Colon (tissue), 2 donors: ENCODE measurements at regions not wholly inside any gene's neighbourhood (a gene's known extent, or its start where the extent isn't known, plus 50 kb on each side); places are given as distances from the start of the nearest gene placed in this dataset.
A peak's percentile ranks its signal among the peaks of the same experiment; 100 is the strongest.
"Not testable (repeated sequence)": the region's sequence is repeated elsewhere in the genome, so short reads cannot be mapped to it uniquely, and the experiment has no call there.

Experiments
- FAIRE-seq: peaks from 2 replicates; lab custom pipeline; 2012; peaks lifted over from hg19 to GRCh38; lab: Jason Lieb, UNC
- donor health status: control.
- donor health status: control.

- no peak for FAIRE-seq
These were observed 201.9 kb downstream of the DAD1 start for GRCh38 chr14:22386924-22387775.

DNA sequence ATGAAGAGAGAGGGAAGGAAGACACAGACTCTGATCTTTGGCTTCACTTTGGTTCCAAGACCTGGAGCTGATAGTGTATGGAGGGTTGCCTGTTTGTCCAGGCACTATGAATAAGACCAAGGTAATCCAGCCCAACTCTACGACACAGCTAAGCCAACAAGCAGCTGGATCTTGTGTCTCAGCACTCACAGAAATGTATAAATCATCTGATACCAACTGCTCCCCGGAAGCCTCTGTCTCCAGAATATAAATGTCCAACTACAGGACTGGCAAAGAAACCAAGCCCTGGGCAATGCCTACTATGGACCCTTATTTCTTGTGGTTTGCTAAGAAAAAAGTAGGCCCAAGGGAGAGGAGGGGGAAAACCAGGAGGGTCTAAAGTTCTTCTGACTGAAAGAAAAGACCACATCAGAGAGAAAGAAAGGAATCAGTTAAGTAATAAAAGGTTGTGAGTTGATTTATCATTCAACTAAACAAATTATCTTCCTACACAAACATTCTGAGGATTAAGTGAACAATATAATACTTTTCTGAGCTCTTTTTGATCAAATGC, 204.0 kb downstream of the DAD1 start:
- no peak for FAIRE-seq

GRCh38 chr14:22384167-22384549, 204.9 kb downstream of the DAD1 start:
- no peak for FAIRE-seq

DNA sequence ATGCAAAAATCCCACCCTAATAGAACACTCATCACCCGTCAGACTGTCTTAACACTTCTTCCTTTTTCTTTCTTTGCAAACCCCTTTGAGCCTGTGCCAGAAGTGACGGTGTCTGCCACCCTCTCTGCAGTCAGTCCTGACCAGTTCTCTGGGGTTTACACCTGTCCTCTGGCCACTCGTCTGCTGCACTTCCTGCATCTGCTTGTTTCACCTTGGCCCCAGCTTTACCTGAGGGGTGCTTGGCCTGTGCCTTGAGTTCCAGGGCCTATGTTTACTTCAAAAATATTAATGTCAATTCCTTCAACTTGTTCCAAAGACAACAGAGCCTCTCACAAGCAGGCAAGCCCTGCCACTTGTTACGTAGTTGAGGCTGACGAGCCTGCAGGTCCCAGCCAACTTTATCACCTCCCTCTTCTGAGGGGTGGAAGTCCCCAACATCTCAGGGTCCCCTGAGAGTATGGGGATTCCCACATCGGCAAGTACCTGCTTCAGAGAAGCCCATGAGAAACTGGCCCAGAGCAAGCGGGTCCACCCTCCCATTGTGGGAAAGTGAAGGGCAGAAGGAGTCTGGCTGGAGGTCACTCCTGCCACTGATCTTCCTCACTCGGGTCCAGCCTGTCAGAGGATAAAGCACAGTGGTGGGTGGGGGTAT, 205.4 kb downstream of the DAD1 start:
- no peak for FAIRE-seq

DNA sequence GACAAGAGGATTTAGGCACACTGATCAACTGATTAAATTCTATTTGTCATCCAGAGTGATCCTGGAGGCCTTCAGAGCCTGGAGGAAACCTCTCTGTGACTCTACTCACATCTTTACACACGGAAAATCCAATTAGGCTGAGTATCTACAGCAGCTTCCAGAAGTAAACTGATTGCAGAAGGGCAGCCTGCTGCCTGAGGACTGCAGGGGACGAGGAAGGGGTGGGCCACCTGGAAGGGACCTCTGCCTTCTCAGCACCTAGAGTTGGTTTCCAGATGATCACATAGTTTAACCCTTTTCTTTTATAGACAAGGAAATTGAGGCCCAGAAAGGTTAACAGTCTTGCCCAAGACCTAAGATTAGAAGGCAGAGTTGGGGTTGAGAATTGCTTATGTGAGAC, 206.1 kb downstream of the DAD1 start:
- FAIRE-seq: no peak

DNA sequence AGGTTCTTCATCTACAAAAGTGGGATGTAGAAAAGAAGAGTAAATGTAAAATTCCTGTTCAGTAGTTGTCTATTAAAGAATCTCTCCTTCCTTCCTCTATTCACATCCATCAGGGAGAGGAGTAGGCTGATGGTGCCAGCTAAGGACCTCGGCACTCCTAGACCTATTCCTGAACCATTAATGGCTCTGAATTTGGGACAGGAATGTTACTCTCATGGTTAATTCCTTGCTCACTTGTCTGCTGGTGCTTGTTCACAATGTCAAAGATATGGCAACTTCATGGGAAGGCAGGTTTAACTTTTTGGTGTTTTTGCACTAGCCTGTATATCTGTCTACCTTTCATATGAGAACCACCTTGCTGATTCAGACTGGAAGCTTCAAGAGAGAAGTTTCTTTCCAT, 206.6 kb downstream of the DAD1 start:
- no peak for FAIRE-seq

DNA sequence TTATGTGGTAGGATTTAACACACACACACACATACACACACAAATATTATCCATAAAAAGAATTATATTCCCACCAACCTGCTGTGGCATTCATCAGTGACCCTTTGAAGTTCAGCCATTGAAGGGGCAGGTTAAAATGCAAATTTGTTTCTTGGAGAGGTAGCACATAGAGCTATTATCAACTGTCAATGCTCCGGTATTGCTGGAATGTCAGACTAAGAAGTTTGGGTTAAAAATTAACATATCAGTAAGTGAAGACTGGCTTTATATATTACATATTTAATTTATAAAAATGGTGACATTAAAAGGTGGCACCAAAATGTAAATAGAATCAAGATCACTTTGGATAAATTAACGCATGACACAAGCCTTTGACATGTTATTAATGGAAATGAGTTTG, 207.3 kb downstream of the DAD1 start:
- no peak for FAIRE-seq

DNA sequence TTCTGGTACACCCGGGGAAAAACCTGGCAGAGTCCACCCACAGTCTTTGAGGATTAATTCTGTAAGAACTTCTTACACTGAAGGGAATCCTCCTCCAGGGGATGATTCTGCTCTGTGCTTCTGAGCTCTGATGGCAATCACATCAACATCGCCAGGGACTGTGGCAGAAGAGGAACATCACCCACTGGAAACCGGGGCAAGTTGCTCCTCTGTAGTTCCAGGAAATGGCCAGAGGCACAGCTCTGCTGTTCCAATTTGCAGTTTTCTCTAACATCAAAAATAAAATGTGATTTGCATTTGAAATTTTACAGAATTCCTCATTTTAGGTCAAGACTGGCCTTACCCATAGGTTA, 207.6 kb downstream of the DAD1 start:
- no peak for FAIRE-seq

DNA sequence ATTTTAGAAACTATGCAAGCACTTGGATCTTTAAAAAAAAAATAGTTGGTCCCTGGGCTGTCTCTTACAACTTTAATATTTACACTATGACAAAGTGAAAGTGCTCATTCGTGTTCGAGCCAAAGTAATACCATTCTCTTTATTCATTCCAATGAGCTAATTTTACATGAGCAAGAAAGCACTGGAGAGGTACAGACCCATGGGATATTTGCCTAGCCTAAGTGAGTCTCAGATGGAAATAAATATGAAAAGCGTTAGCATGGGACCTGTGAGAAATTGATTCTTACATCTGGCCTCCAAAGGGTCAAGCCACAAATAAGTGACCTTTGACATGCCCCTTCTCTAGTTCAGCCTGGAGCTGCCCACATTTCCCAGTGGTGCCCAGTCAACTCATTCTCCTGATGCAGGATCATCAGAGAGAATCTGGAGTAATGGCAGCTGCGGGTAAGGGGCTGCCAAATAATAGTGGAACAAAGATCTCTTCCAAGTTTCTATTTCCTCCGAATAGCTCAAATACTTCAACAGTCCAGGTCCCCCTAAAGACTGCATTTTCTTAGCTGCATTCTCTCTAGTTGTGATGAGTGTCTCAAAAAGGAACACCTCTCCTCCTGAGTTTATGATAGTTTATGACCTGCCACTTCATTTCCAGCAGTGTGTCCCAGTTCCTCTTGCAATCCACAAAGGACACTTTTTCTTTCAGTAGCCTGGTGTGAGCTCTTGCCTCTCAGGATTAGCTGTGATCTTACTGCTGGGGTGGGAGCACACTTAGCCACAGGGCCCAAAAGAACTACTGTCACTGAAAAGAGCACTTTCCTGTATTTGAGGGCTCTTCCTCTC, 208.2 kb downstream of the DAD1 start:
- FAIRE-seq: no peak

DNA sequence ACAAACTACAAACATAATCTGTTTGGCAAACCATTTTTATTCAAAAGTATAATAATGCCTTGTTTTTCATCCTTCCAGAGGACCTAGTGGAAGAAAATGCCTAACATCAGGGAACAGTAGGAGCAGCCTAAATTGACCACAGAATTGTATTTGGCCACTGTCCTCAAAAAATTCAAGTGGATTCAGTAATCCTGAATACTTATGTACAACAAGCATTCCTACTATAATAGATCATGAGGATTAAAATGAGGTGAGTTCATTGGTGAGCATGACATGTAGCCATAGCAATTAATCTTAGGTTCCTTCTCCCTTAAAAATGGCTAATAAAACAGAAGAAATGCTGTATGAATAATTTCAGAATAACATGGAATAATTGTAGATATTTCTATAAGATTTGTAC, 209.3 kb downstream of the DAD1 start:
- no peak for FAIRE-seq

- no peak for FAIRE-seq
These were observed 210.8 kb downstream of the DAD1 start for GRCh38 chr14:22378181-22378580.

DNA sequence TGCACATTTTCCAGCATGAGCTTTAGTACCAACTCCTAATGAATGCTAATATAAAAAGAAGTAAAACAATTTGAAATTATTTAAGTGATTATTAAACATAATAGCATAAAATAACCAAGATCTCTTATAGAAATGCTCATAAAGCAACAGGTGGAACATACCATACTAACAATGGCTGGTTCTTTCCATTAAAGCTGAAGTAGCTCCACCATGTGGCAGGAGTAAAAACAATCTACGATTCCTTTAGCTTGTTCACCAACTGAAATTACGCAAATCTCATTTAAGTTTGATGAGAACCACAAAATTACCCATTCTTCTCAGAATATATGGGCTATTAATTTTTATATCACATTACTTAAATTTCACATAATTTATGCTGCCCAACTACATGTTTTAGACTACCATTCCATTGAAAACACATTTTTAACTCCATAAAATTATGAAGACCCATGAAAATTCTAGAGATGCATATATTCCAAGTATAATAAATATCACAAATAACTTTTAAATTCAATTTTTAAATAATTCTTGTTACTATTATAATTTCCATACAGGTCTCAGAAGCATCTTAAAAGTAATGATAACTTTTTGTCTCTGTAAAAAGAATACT, 213.6 kb downstream of the DAD1 start:
- FAIRE-seq: peak; percentile 62

GRCh38 chr14:22370084-22370847, 218.8 kb downstream of the DAD1 start:
- no peak for FAIRE-seq

DNA sequence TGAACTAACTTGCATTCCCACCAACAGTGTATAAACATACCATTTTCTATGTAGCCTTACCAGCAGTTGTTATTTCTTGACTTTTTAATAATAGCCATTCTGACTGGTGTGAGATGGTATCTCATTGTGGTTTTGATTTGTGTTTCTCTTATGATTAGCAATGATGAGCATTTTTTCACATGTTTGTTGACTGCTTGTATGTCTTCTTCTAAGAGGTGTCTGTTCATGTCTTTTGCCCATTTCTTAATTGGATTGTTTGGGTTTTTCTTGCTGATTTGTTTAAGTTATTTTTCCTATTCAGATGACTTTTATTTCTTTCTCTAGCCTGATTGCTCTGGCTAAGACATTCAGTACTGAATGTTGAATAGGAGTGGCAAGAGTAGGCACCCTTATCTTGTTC, 230.3 kb downstream of the DAD1 start:
- FAIRE-seq: no peak

- FAIRE-seq: not testable (repeated sequence)
These were observed 239.7 kb downstream of the DAD1 start for GRCh38 chr14:22349281-22349680.

- FAIRE-seq: no peak
These were observed 244.4 kb downstream of the DAD1 start for GRCh38 chr14:22344673-22345072.

GRCh38 chr14:22344209-22344608, 244.8 kb downstream of the DAD1 start:
- not testable (repeated sequence) for FAIRE-seq

GRCh38 chr14:22341049-22341448, 248.0 kb downstream of the DAD1 start:
- no peak for FAIRE-seq

GRCh38 chr14:22338917-22339715, 249.9 kb downstream of the DAD1 start:
- FAIRE-seq: no peak

- no peak for FAIRE-seq
These were observed 250.6 kb downstream of the DAD1 start for GRCh38 chr14:22338381-22338780.

DNA sequence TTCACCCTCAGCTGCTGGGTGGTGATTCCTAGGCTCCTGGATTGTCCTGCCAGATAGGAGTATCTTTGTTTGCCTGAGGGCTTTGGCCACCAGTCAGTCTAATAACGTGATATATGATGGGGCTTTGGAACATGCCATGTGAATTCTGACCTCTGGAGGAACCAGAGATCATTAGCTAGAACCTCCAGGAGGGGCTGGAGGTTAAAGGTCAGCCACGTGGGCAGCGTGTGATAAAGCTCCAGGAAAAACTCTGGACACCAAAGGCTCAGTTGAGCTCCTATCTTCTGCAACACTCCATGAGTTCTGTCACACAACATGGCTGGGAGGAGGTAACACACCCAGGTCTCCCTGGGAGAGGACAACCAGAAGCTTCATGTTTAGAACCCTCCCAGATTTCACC, 251.1 kb downstream of the DAD1 start:
- FAIRE-seq: no peak
